ENCODE measurements at regions not wholly inside any gene's neighbourhood (a gene's known extent, or its start where the extent isn't known, plus 50 kb on each side); places are given as distances from the start of the nearest gene placed in this dataset.
"Not testable (repeated sequence)": the region's sequence is repeated elsewhere in the genome, so short reads cannot be mapped to it uniquely, and the experiment has no call there.

- Histone ChIP-seq H3K4me3 (no peak overlapping the region), H3K27ac (no peak overlapping the region), H3K36me3 (no peaks in the 10 kb centered on the region), H3K4me1 (no peaks in the 10 kb centered on the region), H3K27me3 (peaks cover 49% of the 10 kb centered on the region), H3K9me3 (no peaks in the 10 kb centered on the region)
- DNase-seq (ENCODE audit: low spot score in 2 of 2): no peak
- no CpG with 5 or more reads among the region's 36 CpGs for WGBS
- no peak for TF ChIP-seq POLR2AphosphoS5 (IDR thresholded peaks at IDR 0.05)
- no peak for TF ChIP-seq POLR2A (IDR thresholded peaks at IDR 0.05)
- TF ChIP-seq EP300 (IDR thresholded peaks at IDR 0.05): no peak
- no peak for TF ChIP-seq CTCF (IDR thresholded peaks at IDR 0.05)
These were observed 318.9 kb downstream of the FAM72C start for GRCh38 chr1:143652744-143653428.

GRCh38 chr1:143652187-143652586 lies 319.6 kb downstream of the FAM72C start:
- WGBS: 11% methylated on average over 3 of the region's 22 CpGs
- Histone ChIP-seq H3K4me1 (no peaks in the 10 kb centered on the region), H3K27ac (no peak overlapping the region), H3K27me3 (peaks cover 49% of the 10 kb centered on the region), H3K9me3 (no peaks in the 10 kb centered on the region), H3K4me3 (no peak overlapping the region), H3K36me3 (no peaks in the 10 kb centered on the region)
- DNase-seq (ENCODE audit: low spot score in 2 of 2): no peak
- TF ChIP-seq POLR2A (IDR thresholded peaks at IDR 0.05) (no peak), POLR2AphosphoS5 (IDR thresholded peaks at IDR 0.05) (no peak), CTCF (IDR thresholded peaks at IDR 0.05) (no peak)

GRCh38 chr1:143651350-143651992 lies 320.3 kb downstream of the FAM72C start:
- no peaks in the 10 kb centered on the region for H3K9me3 ChIP-seq
- H3K4me1 ChIP-seq: no peaks in the 10 kb centered on the region
- WGBS: 4% methylated on average over 12 of the region's 31 CpGs
- no peak overlapping the region for H3K27ac ChIP-seq
- no peak overlapping the region for H3K4me3 ChIP-seq
- no peak for DNase-seq (ENCODE audit: low spot score in 2 of 2)
- H3K36me3 ChIP-seq: no peaks in the 10 kb centered on the region
- TF ChIP-seq EP300 (IDR thresholded peaks at IDR 0.05): no peak
- H3K27me3 ChIP-seq: peaks cover 49% of the 10 kb centered on the region

- WGBS: 0% methylated on average over 1 of the region's 1 CpG
- H3K4me3 ChIP-seq; DNase-seq (ENCODE audit: low spot score in 2 of 2); H3K4me1 ChIP-seq; H3K27ac ChIP-seq; H3K9me3 ChIP-seq; H3K36me3 ChIP-seq: not testable (repeated sequence)
- peaks cover 33% of the 10 kb centered on the region for H3K27me3 ChIP-seq
These were observed 327.8 kb downstream of the FAM72C start for GRCh38 chr1:143644035-143644434.

- H3K4me3 ChIP-seq: no peak overlapping the region
- no peaks in the 10 kb centered on the region for H3K9me3 ChIP-seq
- TF ChIP-seq CTCF (IDR thresholded peaks at IDR 0.05): no peak
- no peak for TF ChIP-seq EP300 (IDR thresholded peaks at IDR 0.05)
- TF ChIP-seq POLR2AphosphoS5 (IDR thresholded peaks at IDR 0.05): no peak
- TF ChIP-seq POLR2A (IDR thresholded peaks at IDR 0.05): no peak
- H3K27me3 ChIP-seq: peaks cover 33% of the 10 kb centered on the region
- 5% methylated on average over 11 of the region's 56 CpGs for WGBS
- no peak for DNase-seq (ENCODE audit: low spot score in 2 of 2)
- no peaks in the 10 kb centered on the region for H3K36me3 ChIP-seq
- no peak overlapping the region for H3K27ac ChIP-seq
- peaks cover 3% of the 10 kb centered on the region for H3K4me1 ChIP-seq
These were observed 328.5 kb downstream of the FAM72C start for GRCh38 chr1:143643148-143643885.

GRCh38 chr1:143625886-143626285 lies 345.9 kb downstream of the FAM72C start:
- DNase-seq (ENCODE audit: low spot score in 2 of 2): no peak
- TF ChIP-seq POLR2A (IDR thresholded peaks at IDR 0.05) (no peak), POLR2AphosphoS5 (IDR thresholded peaks at IDR 0.05) (no peak), EP300 (IDR thresholded peaks at IDR 0.05) (no peak), CTCF (IDR thresholded peaks at IDR 0.05) (no peak)
- H3K4me1 ChIP-seq: no peaks in the 10 kb centered on the region
- no peak overlapping the region for H3K4me3 ChIP-seq
- WGBS: 64% methylated on average over 1 of the region's 2 CpGs
- no peaks in the 10 kb centered on the region for H3K36me3 ChIP-seq
- H3K27ac ChIP-seq: no peak overlapping the region
- no peaks in the 10 kb centered on the region for H3K27me3 ChIP-seq
- no peaks in the 10 kb centered on the region for H3K9me3 ChIP-seq

Data from suprapubic skin (tissue), 4 donors.